Astrocyte (in vitro differentiated cells and primary cell): ENCODE measurements at regions not wholly inside any gene's neighbourhood (a gene's known extent, or its start where the extent isn't known, plus 50 kb on each side); places are given as distances from the start of the nearest gene placed in this dataset.

Experiments
- DNase-seq: peaks from one replicate; pipeline ENCODE4 v3.0.0-alpha.2; 2010; ENCODE audit warnings: low read depth
- FAIRE-seq: peaks from 2 replicates; lab custom pipeline; 2011; peaks lifted over from hg19 to GRCh38; lab: Jason Lieb, UNC
- H2AFZ ChIP-seq: 2 replicates; pipeline ENCODE4 v1.6.0; 2012; ENCODE audit warnings: low read depth, low read length, inconsistent platforms
- H3K27ac ChIP-seq: 2 replicates; pipeline ENCODE4 v1.5.1; 2011; ENCODE audit warnings: low read depth, low read length, inconsistent platforms
- H3K27me3 ChIP-seq: 2 replicates; pipeline ENCODE4 v1.6.0; 2011; ENCODE audit warnings: low read length, inconsistent platforms; ENCODE audit not compliant: insufficient read depth
- H3K36me3 ChIP-seq: 2 replicates; pipeline ENCODE4 v1.5.1; 2011; ENCODE audit warnings: low read length, inconsistent platforms; ENCODE audit not compliant: insufficient read depth
- H3K4me1 ChIP-seq: 2 replicates; pipeline ENCODE4 v1.5.1; 2011; ENCODE audit warnings: low read length, inconsistent platforms; ENCODE audit not compliant: insufficient read depth
- H3K4me2 ChIP-seq: 2 replicates; pipeline ENCODE4 v1.6.0; 2012; ENCODE audit warnings: low read length, inconsistent platforms
- H3K4me3 ChIP-seq: 2 replicates; pipeline ENCODE4 v1.5.1; 2011; ENCODE audit warnings: low read depth, mild to moderate bottlenecking, low read length, inconsistent platforms; ENCODE audit not compliant: insufficient read depth
- H3K79me2 ChIP-seq: 2 replicates; pipeline ENCODE4 v1.6.0; 2012; ENCODE audit warnings: mild to moderate bottlenecking, low read length, inconsistent platforms; ENCODE audit not compliant: insufficient read depth
- H3K9ac ChIP-seq: 2 replicates; pipeline ENCODE4 v1.6.0; 2012; ENCODE audit warnings: mild to moderate bottlenecking, low read length, inconsistent platforms
- H3K9me3 ChIP-seq: 2 replicates; pipeline ENCODE4 v1.5.1; 2012; ENCODE audit warnings: low read depth, mild to moderate bottlenecking, low read length, inconsistent platforms; ENCODE audit not compliant: insufficient read depth
- H4K20me1 ChIP-seq: 2 replicates; pipeline ENCODE4 v1.6.0; 2012; ENCODE audit warnings: low read length, inconsistent platforms; ENCODE audit not compliant: insufficient read depth
- H3K27ac Mint-ChIP-seq: one replicate; pipeline ENCODE4 v1.8.0; 2021; ENCODE audit warnings: mild to moderate bottlenecking, mixed read lengths; ENCODE audit not compliant: unreplicated experiment
- H3K27me3 Mint-ChIP-seq: one replicate; pipeline ENCODE4 v1.8.0; 2021; ENCODE audit warnings: low read depth, mixed read lengths; ENCODE audit not compliant: unreplicated experiment
- H3K36me3 Mint-ChIP-seq: one replicate; pipeline ENCODE4 v1.8.0; 2021; ENCODE audit warnings: low read depth, mixed read lengths; ENCODE audit not compliant: unreplicated experiment
- H3K4me1 Mint-ChIP-seq: one replicate; pipeline ENCODE4 v1.8.0; 2021; ENCODE audit warnings: low read depth, mixed read lengths; ENCODE audit not compliant: unreplicated experiment
- H3K4me3 Mint-ChIP-seq: one replicate; pipeline ENCODE4 v1.8.0; 2021; ENCODE audit warnings: mild to moderate bottlenecking, moderate library complexity, mixed read lengths; ENCODE audit not compliant: unreplicated experiment
- H3K9me3 Mint-ChIP-seq: one replicate; pipeline ENCODE4 v1.8.0; 2021; ENCODE audit warnings: mild to moderate bottlenecking, mixed read lengths; ENCODE audit not compliant: unreplicated experiment
- CTCF ChIP-seq: IDR thresholded peaks from 2 replicates; pipeline ENCODE4 v1.5.1; 2011; ENCODE audit warnings: low read depth, mild to moderate bottlenecking, inconsistent platforms, low read length, moderate library complexity; ENCODE audit not compliant: insufficient read depth
- EZH2 ChIP-seq: IDR thresholded peaks from 2 replicates; pipeline ENCODE4 v1.6.1; 2012; ENCODE audit warnings: mild to moderate bottlenecking, low read length, inconsistent platforms; ENCODE audit not compliant: insufficient read depth

- Mint-ChIP-seq H3K27me3 (no peaks in the 10 kb centered on the region), H3K36me3 (no peaks in the 10 kb centered on the region), H3K4me1 (no peaks in the 10 kb centered on the region), H3K9me3 (no peaks in the 10 kb centered on the region), H3K27ac (no peak overlapping the region), H3K4me3 (no peak overlapping the region)
- H3K36me3 ChIP-seq, result no peaks in the 10 kb centered on the region
- no peak for TF ChIP-seq EZH2
- no peak for TF ChIP-seq CTCF
- H3K27me3 ChIP-seq, result no peaks in the 10 kb centered on the region
- no peaks in the 10 kb centered on the region for H4K20me1 ChIP-seq
- FAIRE-seq (no peak), DNase-seq (no peak)
- H3K9ac ChIP-seq, result no peak overlapping the region
- H3K4me3 ChIP-seq, result no peak overlapping the region
- no peak overlapping the region for H3K27ac ChIP-seq
- no peaks in the 10 kb centered on the region for H3K79me2 ChIP-seq
- no peak overlapping the region for H2AFZ ChIP-seq
- no peaks in the 10 kb centered on the region for H3K9me3 ChIP-seq
- H3K4me2 ChIP-seq, result no peak overlapping the region
- H3K4me1 ChIP-seq, result no peaks in the 10 kb centered on the region
Observed at GRCh38 chr14:42918615-42919014, 1311.9 kb downstream of the LRFN5 start.

- Histone ChIP-seq H2AFZ (no peak overlapping the region), H3K79me2 (no peaks in the 10 kb centered on the region), H3K4me2 (no peak overlapping the region), H3K27me3 (no peaks in the 10 kb centered on the region), H3K4me3 (no peak overlapping the region), H3K4me1 (no peaks in the 10 kb centered on the region), H3K27ac (no peak overlapping the region), H3K36me3 (no peaks in the 10 kb centered on the region), H3K9ac (no peak overlapping the region), H4K20me1 (no peaks in the 10 kb centered on the region), H3K9me3 (no peaks in the 10 kb centered on the region)
- H3K36me3 Mint-ChIP-seq, result no peaks in the 10 kb centered on the region
- DNase-seq, result no peak
- no peaks in the 10 kb centered on the region for H3K4me1 Mint-ChIP-seq
- H3K4me3 Mint-ChIP-seq, result no peak overlapping the region
- TF ChIP-seq EZH2 (no peak), CTCF (no peak)
- H3K9me3 Mint-ChIP-seq, result no peaks in the 10 kb centered on the region
- no peak overlapping the region for H3K27ac Mint-ChIP-seq
- no peak for FAIRE-seq
- no peaks in the 10 kb centered on the region for H3K27me3 Mint-ChIP-seq
Observed at GRCh38 chr14:42911642-42912041, 1305.0 kb downstream of the LRFN5 start.

- Histone ChIP-seq H3K36me3 (no peaks in the 10 kb centered on the region), H2AFZ (no peak overlapping the region), H3K4me2 (no peak overlapping the region), H3K9ac (no peak overlapping the region), H3K79me2 (no peaks in the 10 kb centered on the region), H3K9me3 (no peaks in the 10 kb centered on the region), H3K27ac (no peak overlapping the region), H3K27me3 (no peaks in the 10 kb centered on the region), H3K4me3 (no peak overlapping the region), H4K20me1 (no peaks in the 10 kb centered on the region), H3K4me1 (no peaks in the 10 kb centered on the region)
- Mint-ChIP-seq H3K4me3 (no peak overlapping the region), H3K9me3 (no peaks in the 10 kb centered on the region), H3K27ac (no peak overlapping the region), H3K36me3 (no peaks in the 10 kb centered on the region), H3K27me3 (no peaks in the 10 kb centered on the region), H3K4me1 (no peaks in the 10 kb centered on the region)
- no peak for TF ChIP-seq CTCF
- TF ChIP-seq EZH2, result no peak
- DNase-seq (no peak), FAIRE-seq (no peak)
Observed at GRCh38 chr14:42909659-42910058, 1303.0 kb downstream of the LRFN5 start.
